Suprapubic skin (tissue), 4 donors: ENCODE measurements at regions not wholly inside any gene's neighbourhood (a gene's known extent, or its start where the extent isn't known, plus 50 kb on each side); places are given as distances from the start of the nearest gene placed in this dataset.

Experiments
- CTCF ChIP-seq, 2 donors: fragments of 200-600 bp in 1 of 2; fragments of 450-650 bp in 1 of 2; sonication (generic) in 1 of 2; IDR thresholded peaks; one replicate each; pipeline ENCODE4 v1.5.1; 2016 to 2019; ENCODE audit warnings: antibody characterized with exemption in 2 of 2, mild to moderate bottlenecking in 1 of 2, moderate library complexity in 1 of 2
- EP300 ChIP-seq: sonication (generic); formaldehyde crosslinking; IDR thresholded peaks from one replicate; pipeline ENCODE4 v1.6.1; 2017; ENCODE audit warnings: antibody characterized with exemption
- POLR2A ChIP-seq, 2 donors: fragments of 450-650 bp; IDR thresholded peaks; one replicate each; pipeline ENCODE4 v1.6.1; 2017; ENCODE audit warnings: antibody characterized with exemption in 2 of 2, mild to moderate bottlenecking in 2 of 2, moderate library complexity in 2 of 2
- POLR2AphosphoS5 ChIP-seq, 3 donors: sonication (generic); formaldehyde crosslinking; IDR thresholded peaks; one replicate each; pipeline ENCODE4 v1.6.1; 2017; ENCODE audit warnings: antibody characterized with exemption in 3 of 3

GRCh38 chr5:107147589-107147988 lies 523.1 kb downstream of the EFNA5 start:
- no peak for TF ChIP-seq CTCF (IDR thresholded peaks at IDR 0.05)
- no peak for TF ChIP-seq POLR2A (IDR thresholded peaks at IDR 0.05)
- no peak for TF ChIP-seq POLR2AphosphoS5 (IDR thresholded peaks at IDR 0.05)
- TF ChIP-seq EP300, result no peak
